T-helper 2 cell treated with Interferon-gamma antibody and Interleukin-4, amounts not matched to agents 100 ng/mL and 5 ng/mL, for 36 hours (primary cell): ENCODE measurements at regions not wholly inside any gene's neighbourhood (a gene's known extent, or its start where the extent isn't known, plus 50 kb on each side); places are given as distances from the start of the nearest gene placed in this dataset.

Source experiments
- intact Hi-C: fragments of 100-400 bp; cut with micrococcal nuclease; formaldehyde crosslinking; loops from one replicate; pipeline ENCODE4 v1.15.1; 2023

DNA sequence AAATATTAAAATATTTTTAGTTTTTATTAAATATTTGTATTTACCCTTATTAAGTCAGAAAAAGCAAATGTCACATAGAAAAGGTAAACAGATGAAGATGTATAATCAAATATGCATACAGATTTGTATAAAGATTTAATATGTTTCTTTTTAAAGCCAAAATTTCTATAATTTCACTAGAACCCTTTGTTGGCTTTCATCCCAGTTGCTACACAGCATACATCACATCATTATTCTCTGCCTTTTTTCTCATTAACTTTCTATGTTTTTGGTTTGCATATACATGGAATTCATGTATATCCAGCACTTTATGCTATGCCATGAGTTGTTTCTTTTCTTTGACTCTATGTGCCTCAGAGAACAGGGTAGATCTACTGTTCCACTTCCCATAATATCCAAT is 957.9 kb upstream of the ADGRL2 start:
- intact Hi-C loops, result no loop called here

DNA sequence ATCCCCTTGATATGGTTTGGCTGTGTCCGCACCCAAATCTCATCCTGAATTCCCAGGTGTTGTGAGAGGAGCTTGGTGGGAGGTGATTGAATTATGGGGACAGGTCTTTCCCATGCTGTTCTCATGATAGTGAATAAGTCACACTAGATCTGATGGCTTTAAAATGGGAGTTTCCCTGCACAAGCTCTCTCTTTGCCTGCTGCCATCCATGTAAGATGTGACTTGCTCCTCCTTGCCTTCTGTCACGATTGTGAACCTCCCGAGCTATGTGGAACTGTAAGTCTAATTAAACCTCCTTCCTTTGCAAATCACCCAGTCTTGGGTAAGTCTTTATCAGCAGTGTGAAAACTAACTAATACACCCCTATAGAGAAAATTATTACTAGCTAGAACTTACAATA is 959.5 kb upstream of the ADGRL2 start:
- intact Hi-C loops, result no loop called here

DNA sequence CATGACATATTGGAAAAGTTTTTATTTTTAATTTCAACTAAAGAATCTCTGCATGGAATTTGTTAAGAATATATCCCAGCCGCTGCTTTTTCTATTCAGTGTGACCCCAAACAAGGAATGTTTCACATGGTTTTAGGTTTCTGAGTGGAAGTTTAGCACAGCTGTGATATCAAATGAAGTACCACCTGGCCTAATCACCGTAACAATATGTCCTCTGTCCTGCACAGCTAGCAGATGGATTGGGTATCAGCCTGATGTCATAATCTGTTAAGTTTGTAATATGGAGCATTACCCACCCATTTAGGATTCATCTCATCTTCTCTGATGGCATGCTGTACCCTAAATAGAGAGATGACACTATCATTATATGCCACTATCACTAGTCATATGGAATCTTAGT is 963.7 kb upstream of the ADGRL2 start:
- intact Hi-C loops, result no loop called here

DNA sequence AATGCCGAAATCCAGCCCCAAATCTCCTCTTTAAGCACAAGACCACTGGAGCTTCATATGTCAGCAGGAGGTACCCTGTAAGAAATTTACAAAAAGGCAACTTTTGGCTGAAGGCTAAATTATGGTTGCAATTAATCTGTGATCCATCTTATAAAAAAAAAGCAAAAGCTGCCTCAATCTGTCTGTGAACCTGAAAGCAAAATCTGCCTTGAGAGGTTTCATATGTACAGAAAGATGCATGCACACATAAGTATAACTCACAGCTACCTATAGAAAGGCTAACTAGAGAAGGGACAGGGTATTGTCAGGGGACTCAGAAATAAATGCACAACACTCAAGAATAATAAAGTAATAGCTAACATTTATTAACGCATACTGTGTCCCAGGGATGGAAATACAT is 964.2 kb upstream of the ADGRL2 start:
- intact Hi-C loops, result no loop called here

DNA sequence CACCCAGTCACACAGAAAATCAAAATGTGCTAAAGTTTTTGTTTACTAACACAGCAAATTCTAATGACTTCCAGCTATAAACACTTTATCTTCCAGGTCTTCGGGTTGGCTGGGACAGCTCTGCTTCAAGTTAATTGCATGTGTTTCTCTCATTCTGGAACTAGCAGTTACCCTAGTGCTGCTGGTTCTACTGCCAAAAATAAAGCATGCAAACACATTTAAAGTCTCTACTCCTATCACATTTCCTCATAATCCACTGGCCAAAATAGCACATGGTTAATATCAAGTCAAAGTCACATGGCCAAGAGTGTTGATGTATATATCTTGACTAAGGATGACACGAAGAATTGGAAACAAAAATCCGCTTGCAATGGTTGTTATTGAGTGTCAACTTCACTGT is 973.1 kb upstream of the ADGRL2 start:
- intact Hi-C loops, result no loop called here

DNA sequence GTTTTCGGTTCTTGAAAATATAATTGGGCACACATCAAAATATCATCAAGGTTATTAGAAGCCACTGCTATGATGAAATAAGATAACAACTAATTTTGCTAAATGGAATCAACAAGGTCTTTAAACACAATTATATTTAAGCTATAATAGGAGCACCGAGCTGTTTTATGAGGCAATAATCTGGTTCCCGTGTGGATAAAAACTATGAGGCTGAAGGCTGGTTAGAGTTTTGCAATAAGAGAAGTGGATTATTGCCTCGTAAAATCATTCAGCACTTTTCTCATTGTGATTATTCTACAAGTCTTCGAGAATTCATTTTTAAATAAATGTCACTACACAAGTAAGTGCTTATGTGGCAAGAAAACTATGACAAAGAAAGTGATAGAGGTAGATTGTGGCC is 975.7 kb upstream of the ADGRL2 start:
- intact Hi-C loops, result no loop called here

DNA sequence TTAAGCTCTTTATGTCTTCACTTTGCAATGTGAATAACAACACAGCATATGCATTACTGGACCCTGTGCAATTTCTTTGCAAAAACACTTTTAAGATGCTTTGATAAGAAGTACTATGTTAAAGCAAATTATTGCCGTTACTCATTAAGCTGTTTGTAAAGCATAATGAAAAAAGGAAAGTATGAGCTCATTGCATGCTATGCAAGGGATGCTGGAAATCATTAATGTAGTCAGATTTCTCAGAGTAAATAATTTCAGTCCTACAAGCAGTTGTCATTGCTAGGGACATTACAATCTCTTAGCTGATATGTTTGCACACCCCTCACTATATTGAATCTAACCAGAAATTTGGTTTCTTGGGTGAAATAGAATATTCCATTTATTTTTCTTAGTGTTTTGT is 982.5 kb upstream of the ADGRL2 start:
- intact Hi-C loops, result no loop called here

DNA sequence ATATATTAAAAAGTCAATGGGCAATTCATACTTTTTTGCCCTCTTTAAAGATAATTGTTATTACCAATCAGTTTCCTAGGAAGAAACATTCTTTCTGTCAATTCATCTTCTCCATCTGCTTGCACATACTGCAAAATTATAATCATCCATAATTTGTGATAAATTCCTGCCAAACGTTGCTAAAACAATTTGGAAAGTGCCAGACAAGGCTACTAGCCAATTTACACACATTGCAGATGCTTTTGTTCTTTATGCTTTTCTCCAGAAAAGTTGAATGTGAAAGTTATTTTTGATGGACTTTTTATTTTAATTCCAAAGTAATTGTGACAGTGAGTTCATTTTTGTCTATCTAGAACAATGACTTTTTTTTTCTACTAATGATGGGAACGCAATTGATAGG is 992.8 kb upstream of the ADGRL2 start:
- intact Hi-C loops, result loop anchor here (5.0 kb wide), 1 partner anchor 36 kb away; no protein-coding TSS in a partner anchor

DNA sequence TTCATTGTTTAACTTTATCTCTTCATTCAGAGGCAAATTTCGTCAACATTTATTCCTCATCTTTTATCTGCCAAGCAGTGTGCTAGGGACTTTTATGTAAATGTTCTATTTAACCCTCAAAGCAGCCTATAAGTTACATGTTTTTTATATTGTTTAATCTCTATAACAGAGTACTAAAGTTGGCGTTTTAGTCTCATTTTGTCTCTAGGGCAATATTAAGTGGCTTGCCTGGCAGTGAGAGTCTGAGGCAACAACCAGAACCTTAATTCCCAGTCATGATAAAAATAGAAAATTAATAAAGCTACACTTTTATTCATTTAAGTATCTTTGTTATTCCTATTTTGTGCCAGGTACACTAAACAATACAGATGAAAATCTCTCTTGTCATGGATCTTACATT is 994.3 kb upstream of the ADGRL2 start:
- intact Hi-C loops, result loop anchor here (5.0 kb wide), 1 partner anchor 34 kb away; no protein-coding TSS in a partner anchor

DNA sequence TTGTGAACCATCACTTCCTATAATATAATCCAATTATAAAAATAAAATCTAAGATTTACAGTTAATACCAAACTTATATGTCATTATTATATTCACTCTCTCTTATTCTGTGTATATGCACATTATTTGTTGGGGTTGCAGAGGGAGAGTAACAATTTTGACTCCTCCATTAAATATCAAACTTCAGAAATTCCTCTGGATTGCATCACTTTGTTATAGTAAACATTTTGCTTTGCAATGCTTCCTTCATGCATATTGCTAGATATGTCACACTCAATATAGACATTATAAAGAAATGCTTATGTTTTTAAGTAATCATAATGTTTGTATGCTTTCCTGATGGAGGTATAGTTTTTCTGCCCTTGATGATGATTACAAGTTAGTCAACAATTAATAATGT is 999.0 kb upstream of the ADGRL2 start:
- intact Hi-C loops, result no loop called here

DNA sequence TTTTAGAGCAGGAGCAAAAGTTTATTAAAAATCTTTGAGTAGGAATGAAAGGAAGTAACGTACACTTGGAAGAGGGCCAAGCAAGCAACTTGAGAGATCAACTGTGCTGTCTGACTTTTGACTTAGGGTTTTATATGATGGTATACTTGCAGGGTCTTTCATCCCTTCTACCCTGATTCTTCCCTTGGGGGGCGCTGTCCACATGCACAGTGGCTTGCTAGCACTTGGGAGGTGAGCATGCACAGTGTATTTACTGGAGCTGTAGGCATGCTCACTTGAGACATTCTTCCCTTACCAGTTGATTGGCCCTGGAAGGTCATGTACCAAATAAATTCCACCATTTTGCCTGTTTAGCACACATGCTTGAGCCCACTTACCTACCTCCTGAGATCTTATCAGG is 1001.3 kb upstream of the ADGRL2 start:
- intact Hi-C loops, result no loop called here

DNA sequence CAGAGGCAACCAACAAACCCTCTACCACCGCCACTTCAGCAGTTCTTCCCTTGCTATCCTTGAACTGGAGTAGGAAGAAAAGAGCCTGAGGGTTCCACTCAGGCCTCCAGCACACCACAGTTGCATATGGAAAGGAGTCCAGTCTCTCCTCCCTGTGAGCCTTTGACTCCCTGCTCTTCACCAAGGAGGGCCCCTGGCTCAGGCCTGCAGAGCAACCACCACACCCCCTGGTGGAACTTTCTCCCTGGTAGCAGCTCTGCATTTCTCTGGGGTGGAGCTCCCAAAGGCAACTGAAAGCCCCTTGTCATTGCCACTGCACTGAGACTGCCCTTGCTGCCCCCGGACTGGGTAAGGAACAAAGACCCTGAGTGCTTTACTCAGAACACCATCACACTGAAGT is 1021.5 kb upstream of the ADGRL2 start:
- intact Hi-C loops, result no loop called here

DNA sequence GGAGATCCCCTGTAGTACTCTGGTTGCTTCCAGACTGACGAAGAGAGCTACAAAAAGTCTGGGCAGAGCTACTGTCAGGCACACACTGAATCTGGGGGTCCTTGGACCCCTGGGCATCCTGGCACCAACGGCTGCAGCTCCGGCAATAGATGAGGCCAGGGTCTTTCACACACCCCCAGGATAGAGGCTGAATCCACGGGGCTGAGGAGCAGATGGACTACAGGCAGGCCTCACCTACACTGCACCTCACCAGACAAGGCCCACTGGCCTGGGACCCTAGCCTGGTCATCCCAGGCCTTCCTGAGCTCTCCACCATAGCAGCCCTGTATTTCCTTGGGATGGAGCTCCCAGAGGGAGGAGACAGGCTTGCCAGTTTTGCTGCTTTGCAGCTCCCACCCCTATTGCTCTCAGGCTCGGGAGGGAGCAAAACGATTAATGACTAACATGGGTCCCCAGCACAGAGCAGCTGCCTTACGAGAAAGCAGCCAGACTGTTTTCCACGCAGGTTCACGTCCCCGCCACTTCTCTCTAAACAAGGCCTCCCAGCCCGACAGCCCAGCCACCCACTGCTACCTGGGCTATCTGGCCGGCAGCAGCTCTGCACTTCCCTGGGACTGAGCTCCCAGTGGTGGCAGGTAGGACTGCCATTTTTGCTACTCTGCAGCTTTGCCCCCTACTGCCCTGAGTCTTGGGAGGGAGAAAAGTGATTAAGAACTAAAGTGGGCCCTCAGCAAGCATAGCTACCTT is 1022.5 kb upstream of the ADGRL2 start:
- intact Hi-C loops, result no loop called here

DNA sequence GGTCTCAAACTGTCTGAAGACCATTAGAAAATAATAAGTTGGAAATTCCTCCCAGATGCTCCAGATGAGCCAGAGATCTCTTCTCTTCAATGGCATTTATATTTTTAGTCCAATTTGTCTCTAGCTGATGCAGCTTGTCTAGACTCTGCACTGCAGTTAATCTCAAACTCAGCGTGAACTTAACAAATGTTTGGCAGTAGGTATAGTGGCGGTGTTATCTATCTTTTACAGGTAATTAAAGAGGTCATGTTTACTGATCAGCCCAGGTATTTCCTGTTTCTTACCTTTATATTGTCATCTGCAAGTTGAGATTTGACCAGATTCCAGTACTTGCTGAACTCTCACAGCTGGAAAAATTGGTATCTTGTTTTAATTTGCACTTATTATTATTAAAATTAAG is 1024.5 kb upstream of the ADGRL2 start:
- intact Hi-C loops, result no loop called here

DNA sequence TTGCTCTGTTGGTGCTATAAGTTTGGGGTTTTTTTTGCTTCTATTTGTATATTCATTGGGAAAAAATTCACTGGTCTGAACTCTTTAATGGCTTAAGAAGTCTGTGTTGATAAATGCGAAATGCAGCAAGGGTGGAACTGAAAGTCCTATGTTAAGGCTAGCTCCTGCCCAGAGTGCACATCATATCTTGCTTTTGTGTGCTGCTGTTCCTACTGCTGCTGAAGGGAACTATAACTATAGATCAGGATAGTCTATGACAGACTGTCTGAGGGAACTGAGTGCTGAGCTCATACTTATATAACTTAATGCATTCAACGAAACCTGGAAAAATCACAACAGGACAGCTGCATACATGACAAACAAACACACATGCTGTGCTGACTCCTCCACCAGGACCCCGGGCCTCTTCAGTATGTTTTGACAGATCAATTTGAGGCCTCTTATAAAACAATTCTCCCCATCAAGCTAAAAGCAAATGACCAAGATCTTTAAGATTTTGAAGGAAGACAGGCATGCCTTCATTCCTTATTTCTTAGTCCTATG is 1031.5 kb upstream of the ADGRL2 start:
- intact Hi-C loops, result no loop called here

DNA sequence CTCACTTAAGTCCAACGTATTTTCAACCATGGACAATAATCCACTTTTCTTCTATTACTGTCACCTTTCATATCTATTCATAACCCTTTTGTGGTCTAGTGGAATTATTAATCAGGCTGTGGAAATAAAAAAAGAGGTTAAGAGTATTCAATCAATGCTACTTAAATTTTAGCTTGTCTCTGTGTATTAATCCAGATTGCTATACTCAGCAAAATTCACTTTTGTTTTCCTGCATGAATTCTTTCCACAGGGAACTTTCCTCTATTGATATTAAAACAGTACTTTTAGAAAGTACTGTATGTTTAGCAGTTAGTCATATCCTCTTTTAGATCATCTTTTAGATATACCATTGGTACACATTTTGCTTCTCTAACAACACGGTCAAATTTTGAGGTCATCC is 1033.0 kb upstream of the ADGRL2 start:
- intact Hi-C loops, result no loop called here

DNA sequence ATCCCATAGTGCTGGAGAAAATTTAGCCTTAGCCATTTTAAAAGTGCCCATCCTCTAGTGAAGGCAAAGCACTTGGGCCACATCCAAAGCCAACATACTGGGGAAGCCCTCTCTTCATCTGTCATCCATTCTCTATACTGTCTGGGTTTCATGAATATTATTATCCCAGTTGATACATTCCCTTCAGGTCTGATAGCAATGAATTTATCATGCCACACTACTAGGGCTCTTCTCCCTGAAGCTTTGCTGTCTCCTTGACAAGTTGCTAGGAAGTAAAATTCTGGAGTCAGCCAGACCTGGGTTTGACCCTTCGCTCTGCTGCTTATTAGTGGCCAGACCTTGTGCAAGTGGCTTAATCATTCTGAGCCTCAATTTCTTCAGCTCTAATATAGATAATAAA is 1041.4 kb upstream of the ADGRL2 start:
- intact Hi-C loops, result no loop called here

DNA sequence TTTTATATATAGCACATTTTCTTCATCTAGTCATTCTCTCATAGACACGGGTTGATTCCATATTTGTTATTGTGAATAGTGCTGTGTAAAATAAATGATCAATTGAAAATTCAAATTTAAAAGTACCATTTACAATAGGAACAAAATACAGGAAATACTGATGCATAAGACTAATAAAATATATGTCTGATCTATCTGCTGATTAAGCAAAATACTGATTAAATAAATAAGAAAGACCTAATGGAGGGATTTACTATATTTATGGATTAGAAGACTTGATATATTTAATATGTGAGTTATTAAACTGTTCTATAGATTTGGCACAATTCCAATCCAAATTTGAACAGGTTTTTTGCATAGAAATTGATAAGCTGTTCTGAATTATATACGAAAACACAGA is 1044.8 kb upstream of the ADGRL2 start:
- intact Hi-C loops, result no loop called here

DNA sequence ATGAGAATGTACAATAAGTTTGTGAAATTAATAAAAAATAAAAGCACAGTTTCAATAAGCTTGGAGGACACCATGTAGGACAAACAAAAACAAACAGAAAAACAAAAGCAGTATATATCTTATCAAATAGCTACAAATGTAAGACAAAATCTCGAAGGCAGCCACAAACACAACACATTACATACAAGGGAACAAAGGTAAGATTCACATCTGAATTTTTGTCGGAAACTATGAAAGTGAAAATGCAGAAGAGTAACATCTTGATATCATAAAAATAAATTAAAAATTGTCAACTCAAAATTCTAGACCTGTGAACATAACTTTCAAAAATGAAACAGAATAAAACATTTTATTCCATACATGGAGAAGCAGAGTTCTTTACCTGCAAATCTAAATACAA is 1049.5 kb upstream of the ADGRL2 start:
- intact Hi-C loops, result no loop called here

DNA sequence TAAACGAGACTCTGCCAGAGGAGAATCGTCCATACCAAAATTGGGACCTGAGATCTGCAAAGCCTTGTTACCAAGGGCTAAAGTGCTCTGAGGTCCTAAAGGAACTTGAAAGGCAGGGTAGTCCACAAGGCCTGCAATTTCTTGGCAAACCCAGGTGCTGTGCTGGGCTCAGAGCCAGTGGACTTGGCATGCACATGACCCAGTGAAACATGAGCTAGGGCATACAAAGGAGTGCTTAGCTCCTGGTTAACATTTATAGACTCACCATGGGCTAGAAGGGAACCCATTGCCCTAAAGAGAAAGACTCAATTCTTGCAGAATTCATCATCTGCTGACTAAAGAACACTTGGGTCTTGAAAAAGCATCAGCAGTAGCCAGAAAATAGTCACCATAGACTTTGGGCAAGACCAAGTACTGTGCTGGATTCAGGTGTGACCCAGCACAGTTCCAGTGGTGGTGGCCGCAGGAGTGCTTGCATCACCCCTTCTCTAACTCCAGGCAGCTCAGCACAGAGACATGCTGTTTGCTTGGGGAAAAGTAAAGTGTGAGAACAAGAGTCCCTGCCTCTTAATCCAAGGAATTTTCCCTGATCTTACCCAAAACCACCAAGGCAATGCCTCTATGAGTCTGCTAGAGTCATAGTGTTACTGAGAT is 1069.4 kb upstream of the ADGRL2 start:
- intact Hi-C loops, result no loop called here

DNA sequence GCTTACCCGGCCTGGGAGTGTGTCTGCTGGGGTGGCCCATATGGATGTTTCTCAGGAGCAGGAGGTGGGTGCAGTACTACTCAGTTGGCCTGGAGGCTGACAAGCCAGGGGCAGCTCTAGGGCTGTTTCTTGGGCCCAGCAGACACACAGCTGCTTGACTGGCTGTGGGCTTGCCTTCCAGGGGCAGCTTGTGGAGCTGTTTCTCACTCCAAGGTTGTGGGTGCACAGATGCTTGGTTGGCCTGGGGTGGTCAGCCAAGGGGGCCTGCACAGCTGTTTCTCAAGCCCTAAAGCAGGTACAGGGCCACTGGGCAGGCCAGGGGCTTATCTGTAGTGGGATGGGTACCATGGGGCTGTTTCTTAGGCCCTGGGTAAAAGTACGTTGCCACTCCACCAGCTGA is 1078.1 kb upstream of the ADGRL2 start:
- intact Hi-C loops, result no loop called here

DNA sequence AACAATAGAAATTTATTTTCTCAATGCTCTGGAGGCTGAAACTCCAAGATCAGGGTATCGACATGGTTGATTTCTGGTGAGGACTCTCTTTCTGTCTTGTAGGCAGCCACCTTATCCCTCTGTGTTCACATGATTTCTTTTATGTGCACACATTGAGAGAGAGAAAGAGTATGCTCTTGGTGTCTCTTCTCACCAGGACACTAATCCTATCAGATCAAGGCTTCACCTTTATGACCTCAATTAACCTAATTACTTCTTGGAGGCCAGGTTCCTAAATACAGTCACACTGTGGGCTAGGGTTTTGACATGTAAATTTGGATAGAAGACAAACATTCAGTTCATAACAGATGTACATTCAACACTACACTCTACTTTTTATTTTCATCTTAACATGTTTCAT is 1094.2 kb upstream of the ADGRL2 start:
- intact Hi-C loops, result no loop called here

DNA sequence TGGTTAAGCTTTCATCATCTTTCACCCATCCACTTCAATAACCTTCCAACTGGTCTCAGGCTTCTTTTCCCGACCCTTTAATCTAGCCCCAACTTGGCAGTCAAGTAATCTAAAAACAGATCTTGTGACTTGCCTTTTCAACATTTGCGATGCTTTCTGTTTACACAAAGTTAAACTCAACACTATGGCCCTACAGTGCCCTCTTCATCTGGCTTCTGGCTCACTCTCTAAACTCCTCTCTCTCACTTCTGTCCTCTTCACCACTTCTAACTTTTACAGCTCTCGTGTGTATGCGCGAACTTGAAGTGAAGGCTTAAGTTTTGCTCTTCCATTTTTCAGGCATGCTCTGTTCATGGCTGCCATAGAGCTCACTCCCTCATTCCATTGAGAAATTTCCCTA is 1122.3 kb upstream of the ADGRL2 start:
- intact Hi-C loops, result no loop called here
